Loucy (cell line): ENCODE measurements at regions not wholly inside any gene's neighbourhood (a gene's known extent, or its start where the extent isn't known, plus 50 kb on each side); places are given as distances from the start of the nearest gene placed in this dataset.

Experiments
- H2AFZ ChIP-seq: fragments of 200-600 bp; sonication (generic); 2 replicates; pipeline ENCODE4 v1.6.0; 2016; ENCODE audit warnings: antibody characterized with exemption, mild to moderate bottlenecking, low read length, moderate library complexity
- H3F3A ChIP-seq: fragments of 200-600 bp; 2 replicates; pipeline ENCODE4 v1.6.0; 2016; ENCODE audit warnings: antibody characterized with exemption, low read depth, mild to moderate bottlenecking
- H3K27me3 ChIP-seq: fragments of 200-600 bp; sonication (generic); 2 replicates; pipeline ENCODE4 v1.6.1; 2014; ENCODE audit warnings: low read length, mild to moderate bottlenecking; ENCODE audit not compliant: insufficient read depth, poor library complexity, severe bottlenecking
- H3K36me3 ChIP-seq: fragments of 200-600 bp; sonication (generic); 2 replicates; pipeline ENCODE4 v1.6.1; 2016; ENCODE audit warnings: low read length; ENCODE audit not compliant: insufficient read depth
- H3K4me1 ChIP-seq: fragments of 200-600 bp; sonication (generic); 2 replicates; pipeline ENCODE4 v1.5.1; 2014; ENCODE audit warnings: low read length, mild to moderate bottlenecking; ENCODE audit not compliant: insufficient read depth, poor library complexity, severe bottlenecking
- H3K4me2 ChIP-seq: fragments of 200-600 bp; sonication (generic); 2 replicates; pipeline ENCODE4 v1.6.0; 2014; ENCODE audit warnings: antibody characterized with exemption, low read length, low read depth, mild to moderate bottlenecking; ENCODE audit not compliant: poor library complexity, severe bottlenecking
- H3K4me3 ChIP-seq: fragments of 200-600 bp; sonication (generic); 2 replicates; pipeline ENCODE4 v1.5.1; 2014; ENCODE audit warnings: low read length, mild to moderate bottlenecking, mixed read lengths; ENCODE audit not compliant: poor library complexity, severe bottlenecking
- H3K79me2 ChIP-seq: fragments of 200-600 bp; sonication (generic); 2 replicates; pipeline ENCODE4 v1.6.1; 2014; ENCODE audit warnings: low read length; ENCODE audit not compliant: insufficient read depth
- H3K9ac ChIP-seq: fragments of 200-600 bp; sonication (generic); 2 replicates; pipeline ENCODE4 v1.6.0; 2014; ENCODE audit warnings: mild to moderate bottlenecking, low read depth, low read length, moderate library complexity; ENCODE audit not compliant: poor library complexity, severe bottlenecking
- H3K9me2 ChIP-seq: fragments of 200-600 bp; sonication (generic); replicated peaks from 2 replicates; pipeline ENCODE4 v1.6.1; 2016; ENCODE audit warnings: low read depth, low read length, mixed read lengths
- H3K9me3 ChIP-seq: fragments of 200-600 bp; sonication (generic); 2 replicates; pipeline ENCODE4 v1.6.1; 2014; ENCODE audit warnings: mild to moderate bottlenecking, antibody characterized with exemption, low read length, low read depth; ENCODE audit not compliant: insufficient read depth
- H4K20me1 ChIP-seq: fragments of 200-600 bp; sonication (generic); 2 replicates; pipeline ENCODE4 v1.6.0; 2014; ENCODE audit warnings: antibody characterized with exemption, low read length, mild to moderate bottlenecking; ENCODE audit not compliant: insufficient read depth, poor library complexity, severe bottlenecking
- EZH2phosphoT487 ChIP-seq: fragments of 200-600 bp; IDR thresholded peaks from 2 replicates; pipeline ENCODE4 v1.6.1; 2018; ENCODE audit warnings: antibody characterized with exemption, mild to moderate bottlenecking, moderate library complexity, borderline replicate concordance
- TF ChIP-seq, protein P1 (sequence below): fragments of 200-600 bp; sonication (generic); conservative IDR thresholded peaks from 2 replicates; pipeline ENCODE4 v1.5.1; 2014; ENCODE audit warnings: mild to moderate bottlenecking, antibody characterized with exemption, low read length

DNA sequence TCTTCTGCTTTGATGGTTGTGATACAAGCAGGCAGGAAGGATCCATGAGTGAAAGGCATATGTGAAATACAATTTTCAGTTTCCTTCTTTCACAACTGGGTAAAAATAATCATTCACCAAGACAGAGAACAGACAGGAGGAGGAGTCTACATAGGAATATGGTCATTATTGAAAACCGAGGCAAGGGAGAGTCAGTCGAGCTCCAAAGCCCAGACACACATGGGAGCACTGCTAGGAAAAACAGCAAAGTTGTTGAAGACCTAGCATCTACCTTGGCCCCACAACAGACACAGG is 260.6 kb downstream of the ERMARD start:
- H3K27me3 ChIP-seq, result no peaks in the 10 kb centered on the region
- H3K4me2 ChIP-seq, result no peak overlapping the region
- H3K9ac ChIP-seq, result no peak overlapping the region
- H3K79me2 ChIP-seq, result no peaks in the 10 kb centered on the region
- H2AFZ ChIP-seq, result no peak overlapping the region
- H3K36me3 ChIP-seq, result no peaks in the 10 kb centered on the region
- peaks cover 25% of the 10 kb centered on the region; the same call in 1 of the 2 replicates for H3K9me3 ChIP-seq
- H3K4me1 ChIP-seq, result no peaks in the 10 kb centered on the region
- no peaks in the 10 kb centered on the region for H4K20me1 ChIP-seq
- TF ChIP-seq, protein P1, sequence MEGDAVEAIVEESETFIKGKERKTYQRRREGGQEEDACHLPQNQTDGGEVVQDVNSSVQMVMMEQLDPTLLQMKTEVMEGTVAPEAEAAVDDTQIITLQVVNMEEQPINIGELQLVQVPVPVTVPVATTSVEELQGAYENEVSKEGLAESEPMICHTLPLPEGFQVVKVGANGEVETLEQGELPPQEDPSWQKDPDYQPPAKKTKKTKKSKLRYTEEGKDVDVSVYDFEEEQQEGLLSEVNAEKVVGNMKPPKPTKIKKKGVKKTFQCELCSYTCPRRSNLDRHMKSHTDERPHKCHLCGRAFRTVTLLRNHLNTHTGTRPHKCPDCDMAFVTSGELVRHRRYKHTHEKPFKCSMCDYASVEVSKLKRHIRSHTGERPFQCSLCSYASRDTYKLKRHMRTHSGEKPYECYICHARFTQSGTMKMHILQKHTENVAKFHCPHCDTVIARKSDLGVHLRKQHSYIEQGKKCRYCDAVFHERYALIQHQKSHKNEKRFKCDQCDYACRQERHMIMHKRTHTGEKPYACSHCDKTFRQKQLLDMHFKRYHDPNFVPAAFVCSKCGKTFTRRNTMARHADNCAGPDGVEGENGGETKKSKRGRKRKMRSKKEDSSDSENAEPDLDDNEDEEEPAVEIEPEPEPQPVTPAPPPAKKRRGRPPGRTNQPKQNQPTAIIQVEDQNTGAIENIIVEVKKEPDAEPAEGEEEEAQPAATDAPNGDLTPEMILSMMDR, result no peak
- no peak for TF ChIP-seq EZH2phosphoT487
- H3K9me2 ChIP-seq, result no peaks in the 10 kb centered on the region
- H3K4me3 ChIP-seq, result no peak overlapping the region
- H3F3A ChIP-seq, result no peaks in the 10 kb centered on the region

DNA sequence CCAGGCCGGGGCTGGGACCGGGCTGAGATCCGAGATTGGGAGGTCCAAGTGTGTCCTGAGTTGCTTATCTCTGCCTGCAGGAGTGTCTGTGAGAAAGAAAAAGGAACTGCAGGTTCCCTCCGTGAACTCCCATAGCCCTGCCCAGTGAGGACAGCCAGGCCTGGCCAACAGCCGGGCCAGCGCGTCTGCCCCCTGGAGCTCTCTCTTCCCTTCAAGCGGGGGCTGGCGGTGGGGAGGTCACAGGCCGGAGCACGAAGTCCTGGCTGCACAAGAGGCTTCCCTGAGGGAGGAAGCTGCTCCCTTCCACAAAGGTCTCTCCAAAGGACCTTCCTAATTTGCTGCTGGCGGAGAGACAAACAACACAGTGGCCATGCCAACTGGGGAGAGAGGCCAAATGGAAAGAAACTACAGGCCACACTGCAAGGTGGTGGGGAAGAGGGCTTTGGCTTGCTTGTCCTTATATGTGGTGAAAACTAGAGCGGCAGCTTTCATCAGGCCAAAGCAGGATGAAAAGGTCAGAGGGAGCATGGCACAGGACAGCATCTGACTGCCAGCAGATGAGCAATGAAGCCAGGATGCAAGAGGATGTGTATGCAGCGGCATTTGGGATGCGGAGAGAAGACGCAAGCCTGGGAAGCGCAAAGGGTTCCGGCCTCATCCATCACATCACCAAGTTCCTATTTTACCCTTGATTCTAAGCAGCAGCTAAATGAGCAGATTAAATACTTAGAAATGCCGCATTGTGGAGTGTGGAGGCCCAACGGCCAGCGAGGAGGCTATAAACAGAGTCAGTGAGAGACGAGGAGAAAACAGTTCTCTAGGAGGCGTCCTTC is 260.0 kb downstream of the ERMARD start:
- Histone ChIP-seq H4K20me1 (no peaks in the 10 kb centered on the region), H3K9me2 (no peaks in the 10 kb centered on the region), H3K79me2 (no peaks in the 10 kb centered on the region), H3K4me2 (no peak overlapping the region), H3K9ac (no peak overlapping the region), H3K4me1 (no peaks in the 10 kb centered on the region), H3K4me3 (no peak overlapping the region), H3F3A (no peaks in the 10 kb centered on the region), H2AFZ (no peak overlapping the region), H3K27me3 (no peaks in the 10 kb centered on the region), H3K36me3 (no peaks in the 10 kb centered on the region), H3K9me3 (peaks cover 28% of the 10 kb centered on the region; the same call in 1 of the 2 replicates)
- TF ChIP-seq, protein P1, result no peak
- TF ChIP-seq EZH2phosphoT487, result no peak

DNA sequence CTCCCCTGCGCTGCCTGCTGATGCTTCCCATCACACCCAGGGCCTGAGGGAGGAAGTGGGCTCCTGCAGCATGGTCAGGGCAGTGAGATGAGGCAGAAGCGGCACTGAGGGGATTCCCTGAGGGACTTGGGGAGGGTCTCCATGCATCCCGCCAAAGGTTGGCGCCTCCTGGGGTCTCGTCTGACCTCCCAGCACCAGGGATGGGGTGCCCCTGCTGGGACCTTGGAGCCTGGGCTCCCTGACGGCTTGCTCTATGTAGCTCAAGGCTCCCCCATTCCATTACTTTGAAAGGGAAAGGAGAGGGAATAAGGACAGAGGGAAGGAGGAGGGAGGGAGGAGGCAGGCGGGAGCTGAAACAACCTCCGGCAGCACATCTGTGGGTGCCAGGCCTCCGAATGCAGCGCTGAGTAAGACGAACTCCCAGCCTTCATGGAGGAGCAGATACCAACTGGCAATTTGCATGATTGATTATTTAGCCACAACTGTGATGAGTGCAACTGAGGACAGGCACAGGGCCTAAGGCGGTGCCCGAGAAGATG is 259.3 kb downstream of the ERMARD start:
- no peak overlapping the region for H2AFZ ChIP-seq
- H3K79me2 ChIP-seq, result no peaks in the 10 kb centered on the region
- TF ChIP-seq, protein P1, result no peak
- no peak for TF ChIP-seq EZH2phosphoT487
- H3K9me3 ChIP-seq, result peaks cover 35% of the 10 kb centered on the region; the same call in 1 of the 2 replicates
- no peak overlapping the region for H3K9ac ChIP-seq
- H3K4me2 ChIP-seq, result no peak overlapping the region
- H3K4me1 ChIP-seq, result no peaks in the 10 kb centered on the region
- H3K27me3 ChIP-seq, result no peaks in the 10 kb centered on the region
- H3K36me3 ChIP-seq, result no peaks in the 10 kb centered on the region
- H3K9me2 ChIP-seq, result no peaks in the 10 kb centered on the region
- no peaks in the 10 kb centered on the region for H4K20me1 ChIP-seq
- no peak overlapping the region for H3K4me3 ChIP-seq
- H3F3A ChIP-seq, result no peaks in the 10 kb centered on the region
